Sigmoid colon (tissue), 6 donors: ENCODE measurements at regions not wholly inside any gene's neighbourhood (a gene's known extent, or its start where the extent isn't known, plus 50 kb on each side); places are given as distances from the start of the nearest gene placed in this dataset.

ENCODE experiments used
- DNase-seq: peaks from one replicate; pipeline ENCODE4 v3.0.0-alpha.2; 2019
- H3K27ac ChIP-seq, 4 donors: fragments of 200-600 bp; sonication (generic); one replicate each; pipeline ENCODE4 v1.5.1; 2016 to 2019; ENCODE audit warnings: mild to moderate bottlenecking in 1 of 4
- H3K27me3 ChIP-seq, 3 donors: fragments of 200-600 bp; sonication (generic); one replicate each; pipeline ENCODE4 v1.5.1; 2019; ENCODE audit warnings: mild to moderate bottlenecking in 1 of 3
- H3K36me3 ChIP-seq, 4 donors: fragments of 200-600 bp; sonication (generic); one replicate each; pipeline ENCODE4 v1.5.1; 2016 to 2019
- H3K4me1 ChIP-seq, 4 donors: fragments of 200-600 bp; sonication (generic); one replicate each; pipeline ENCODE4 v1.5.1; 2017 to 2019
- H3K4me3 ChIP-seq, 4 donors: fragments of 200-600 bp; sonication (generic); one replicate each; pipeline ENCODE4 v1.5.1; 2017 to 2019; ENCODE audit warnings: mild to moderate bottlenecking in 2 of 4, moderate library complexity in 1 of 4
- H3K9me3 ChIP-seq, 4 donors: fragments of 200-600 bp in 3 of 4; sonication (generic) in 3 of 4; one replicate each; pipeline versions ENCODE4 v1.5.1 to v1.6.1; 2013 to 2019
- CTCF ChIP-seq, 4 experiments: fragments of 450-650 bp in 3 of 4; fragments of 200-600 bp in 1 of 4; IDR thresholded peaks; one replicate each; pipeline ENCODE4 v1.5.1; 2016 to 2019; ENCODE audit warnings: antibody characterized with exemption in 4 of 4, mild to moderate bottlenecking in 3 of 4, moderate library complexity in 2 of 4
- EP300 ChIP-seq, 4 donors: sonication (generic); formaldehyde crosslinking; IDR thresholded peaks; one replicate each; pipeline ENCODE4 v1.6.1; 2017; ENCODE audit warnings: antibody characterized with exemption in 4 of 4
- POLR2A ChIP-seq, 2 donors: fragments of 450-650 bp; IDR thresholded peaks; one replicate each; pipeline ENCODE4 v1.6.1; 2016; ENCODE audit warnings: antibody characterized with exemption in 2 of 2, mild to moderate bottlenecking in 2 of 2, moderate library complexity in 2 of 2
- POLR2AphosphoS5 ChIP-seq, 4 donors: sonication (generic); formaldehyde crosslinking; IDR thresholded peaks; one replicate each; pipeline ENCODE4 v1.6.1; 2017; ENCODE audit warnings: antibody characterized with exemption in 4 of 4
- WGBS, 2 donors: extraction: QIAGEN DNeasy Blood & Tissue Kit; methylation state at CpG; one replicate each; pipeline ENCODE4 v1.1.7; 2013; 5-methylcytosine and 5-hydroxymethylcytosine counted together
- intact Hi-C: fragments of 100-400 bp; cut with DNase I; formaldehyde crosslinking; loops from one replicate; pipeline ENCODE4 v1.15.1; 2023
- donor health status: healthy with polysubstance abuse.
- donor health status: healthy.

- intact Hi-C loops, result no loop called here
- Histone ChIP-seq H3K27me3 (no peaks in the 10 kb centered on the region), H3K4me3 (no peak overlapping the region), H3K27ac (no peak overlapping the region), H3K36me3 (no peaks in the 10 kb centered on the region), H3K4me1 (no peaks in the 10 kb centered on the region), H3K9me3 (no peaks in the 10 kb centered on the region)
- TF ChIP-seq EP300 (IDR thresholded peaks at IDR 0.05), result no peak
- TF ChIP-seq CTCF (IDR thresholded peaks at IDR 0.05), result no peak
- TF ChIP-seq POLR2AphosphoS5 (IDR thresholded peaks at IDR 0.05), result no peak
- TF ChIP-seq POLR2A (IDR thresholded peaks at IDR 0.05), result no peak
- no peak for DNase-seq
These were observed 271.2 kb upstream of the SMIM31 start for GRCh38 chr4:164482758-164483157.

- no peak overlapping the region for H3K27ac ChIP-seq
- H3K4me3 ChIP-seq, result no peak overlapping the region
- intact Hi-C loops, result no loop called here
- H3K27me3 ChIP-seq, result no peaks in the 10 kb centered on the region
- no peak for DNase-seq
- H3K4me1 ChIP-seq, result no peaks in the 10 kb centered on the region
- WGBS, 2 donors, result 82 to 90% methylated on average over 5 of the region's 5 CpGs
- H3K36me3 ChIP-seq, result no peaks in the 10 kb centered on the region
- TF ChIP-seq POLR2A (IDR thresholded peaks at IDR 0.05) (no peak), CTCF (IDR thresholded peaks at IDR 0.05) (no peak), EP300 (IDR thresholded peaks at IDR 0.05) (no peak), POLR2AphosphoS5 (IDR thresholded peaks at IDR 0.05) (no peak)
- H3K9me3 ChIP-seq, result no peaks in the 10 kb centered on the region
These were observed 270.2 kb upstream of the SMIM31 start for GRCh38 chr4:164483711-164484110.

- no peak for DNase-seq
- Histone ChIP-seq H3K27ac (no peak overlapping the region), H3K27me3 (no peaks in the 10 kb centered on the region), H3K9me3 (no peaks in the 10 kb centered on the region), H3K36me3 (no peaks in the 10 kb centered on the region), H3K4me1 (no peaks in the 10 kb centered on the region), H3K4me3 (no peak overlapping the region)
- WGBS, 2 donors, result 91 to 94% methylated on average over 1 of the region's 1 CpG
- TF ChIP-seq POLR2AphosphoS5 (IDR thresholded peaks at IDR 0.05) (no peak), EP300 (IDR thresholded peaks at IDR 0.05) (no peak), POLR2A (IDR thresholded peaks at IDR 0.05) (no peak), CTCF (IDR thresholded peaks at IDR 0.05) (no peak)
- intact Hi-C loops, result no loop called here
These were observed 269.4 kb upstream of the SMIM31 start for GRCh38 chr4:164484551-164484950.

GRCh38 chr4:164485136-164485535 is 268.8 kb upstream of the SMIM31 start:
- H3K9me3 ChIP-seq, result no peaks in the 10 kb centered on the region
- DNase-seq, result no peak
- no peak for TF ChIP-seq CTCF (IDR thresholded peaks at IDR 0.05)
- TF ChIP-seq POLR2A (IDR thresholded peaks at IDR 0.05), result no peak
- no peak for TF ChIP-seq POLR2AphosphoS5 (IDR thresholded peaks at IDR 0.05)
- no peak for TF ChIP-seq EP300 (IDR thresholded peaks at IDR 0.05)
- H3K4me3 ChIP-seq, result no peak overlapping the region
- intact Hi-C loops, result no loop called here
- no peaks in the 10 kb centered on the region for H3K36me3 ChIP-seq
- no peaks in the 10 kb centered on the region for H3K27me3 ChIP-seq
- WGBS, 2 donors, result 71 to 93% methylated on average over 1 of the region's 1 CpG
- H3K27ac ChIP-seq, result no peak overlapping the region
- no peaks in the 10 kb centered on the region for H3K4me1 ChIP-seq

GRCh38 chr4:164488114-164488513 is 265.8 kb upstream of the SMIM31 start:
- no peak for DNase-seq
- intact Hi-C loops, result no loop called here
- no peaks in the 10 kb centered on the region for H3K4me1 ChIP-seq
- H3K4me3 ChIP-seq, result no peak overlapping the region
- H3K27ac ChIP-seq, result no peak overlapping the region
- TF ChIP-seq CTCF (IDR thresholded peaks at IDR 0.05), result no peak
- no peak for TF ChIP-seq POLR2A (IDR thresholded peaks at IDR 0.05)
- TF ChIP-seq POLR2AphosphoS5 (IDR thresholded peaks at IDR 0.05), result no peak
- TF ChIP-seq EP300 (IDR thresholded peaks at IDR 0.05), result no peak
- WGBS, 2 donors, result 26 to 39% methylated on average over 3 of the region's 3 CpGs
- H3K9me3 ChIP-seq, result peaks cover 0 to 2% (median 0%) of the 10 kb centered on the region in 4 donors
- H3K27me3 ChIP-seq, result no peaks in the 10 kb centered on the region
- no peaks in the 10 kb centered on the region for H3K36me3 ChIP-seq
